GM12891 (cell line): ENCODE measurements at regions not wholly inside any gene's neighbourhood (a gene's known extent, or its start where the extent isn't known, plus 50 kb on each side); places are given as distances from the start of the nearest gene placed in this dataset.

ENCODE experiments used
- POLR2AphosphoS5 ChIP-seq: IDR thresholded peaks from 2 replicates; pipeline ENCODE4 v1.6.1; 2011; ENCODE audit warnings: low read depth, low read length, control low read depth
- TAF1 ChIP-seq: IDR thresholded peaks from 2 replicates; pipeline ENCODE4 v1.6.1; 2011; ENCODE audit warnings: low read depth, low read length, control low read depth

- TF ChIP-seq TAF1 (no peak), POLR2AphosphoS5 (no peak)
Observed at GRCh38 chr14:39562175-39562574, 129.9 kb upstream of the FBXO33 start.
